ENCODE measurements at regions not wholly inside any gene's neighbourhood (a gene's known extent, or its start where the extent isn't known, plus 50 kb on each side); places are given as distances from the start of the nearest gene placed in this dataset.

- TF ChIP-seq, protein P1, sequence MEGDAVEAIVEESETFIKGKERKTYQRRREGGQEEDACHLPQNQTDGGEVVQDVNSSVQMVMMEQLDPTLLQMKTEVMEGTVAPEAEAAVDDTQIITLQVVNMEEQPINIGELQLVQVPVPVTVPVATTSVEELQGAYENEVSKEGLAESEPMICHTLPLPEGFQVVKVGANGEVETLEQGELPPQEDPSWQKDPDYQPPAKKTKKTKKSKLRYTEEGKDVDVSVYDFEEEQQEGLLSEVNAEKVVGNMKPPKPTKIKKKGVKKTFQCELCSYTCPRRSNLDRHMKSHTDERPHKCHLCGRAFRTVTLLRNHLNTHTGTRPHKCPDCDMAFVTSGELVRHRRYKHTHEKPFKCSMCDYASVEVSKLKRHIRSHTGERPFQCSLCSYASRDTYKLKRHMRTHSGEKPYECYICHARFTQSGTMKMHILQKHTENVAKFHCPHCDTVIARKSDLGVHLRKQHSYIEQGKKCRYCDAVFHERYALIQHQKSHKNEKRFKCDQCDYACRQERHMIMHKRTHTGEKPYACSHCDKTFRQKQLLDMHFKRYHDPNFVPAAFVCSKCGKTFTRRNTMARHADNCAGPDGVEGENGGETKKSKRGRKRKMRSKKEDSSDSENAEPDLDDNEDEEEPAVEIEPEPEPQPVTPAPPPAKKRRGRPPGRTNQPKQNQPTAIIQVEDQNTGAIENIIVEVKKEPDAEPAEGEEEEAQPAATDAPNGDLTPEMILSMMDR (conservative IDR thresholded peaks at IDR 0.05), result no peak
- no peak for TF ChIP-seq EZH2 (IDR thresholded peaks at IDR 0.05; ENCODE audit: low read depth)
Observed at GRCh38 chr5:121706686-121707085, 145.0 kb upstream of the FTMT start.
